ENCODE measurements at regions not wholly inside any gene's neighbourhood (a gene's known extent, or its start where the extent isn't known, plus 50 kb on each side); places are given as distances from the start of the nearest gene placed in this dataset.

- no peak overlapping the region for H3K27ac ChIP-seq (ENCODE audit: low read depth in 1 of 2, low read length in 2 of 2)
- DNase-seq (no peak), ATAC-seq (ENCODE audit: low FRiP score) (no peak)
- H3K4me1 ChIP-seq (ENCODE audit: control insufficient read depth in 1 of 2, insufficient read depth in 2 of 2, low read length in 2 of 2): no peaks in the 10 kb centered on the region
- no peaks in the 10 kb centered on the region for H3K27me3 ChIP-seq (ENCODE audit: control insufficient read depth in 1 of 2, insufficient read depth in 2 of 2, low read length in 1 of 2)
- intact Hi-C loops (cut with DNase I): no loop called here
- peaks cover 4% of the 10 kb centered on the region for H3K9me3 ChIP-seq (ENCODE audit: control insufficient read depth, low read length)
- H3K4me3 ChIP-seq (ENCODE audit: low read length in 2 of 2): no peak overlapping the region
- 49 to 53% methylated on average over 19 of the region's 19 CpGs for WGBS, 2 donors
- H3K36me3 ChIP-seq (ENCODE audit: control insufficient read depth in 1 of 2, insufficient read depth in 2 of 2, low read length in 1 of 2): no peaks in the 10 kb centered on the region
These were observed 52.0 kb upstream of the LHX1 start for GRCh38 chr17:36885153-36885735.

GRCh38 chr17:36885771-36886377, 51.4 kb upstream of the LHX1 start:
- Histone ChIP-seq H3K27me3 (ENCODE audit: control insufficient read depth in 1 of 2, insufficient read depth in 2 of 2, low read length in 1 of 2) (no peaks in the 10 kb centered on the region), H3K4me1 (ENCODE audit: control insufficient read depth in 1 of 2, insufficient read depth in 2 of 2, low read length in 2 of 2) (no peaks in the 10 kb centered on the region), H3K4me3 (ENCODE audit: low read length in 2 of 2) (no peak overlapping the region), H3K36me3 (ENCODE audit: control insufficient read depth in 1 of 2, insufficient read depth in 2 of 2, low read length in 1 of 2) (no peaks in the 10 kb centered on the region), H3K9me3 (ENCODE audit: control insufficient read depth, low read length) (peaks cover 3% of the 10 kb centered on the region), H3K27ac (ENCODE audit: low read depth in 1 of 2, low read length in 2 of 2) (no peak overlapping the region)
- ATAC-seq (ENCODE audit: low FRiP score) (no peak), DNase-seq (no peak)
- whole genome bisulfite sequencing, 2 donors: 80 to 84% methylated on average over 21 of the region's 21 CpGs
- intact Hi-C loops (cut with DNase I): no loop called here
